GM21423 (cell line): ENCODE measurements at regions not wholly inside any gene's neighbourhood (a gene's known extent, or its start where the extent isn't known, plus 50 kb on each side); places are given as distances from the start of the nearest gene placed in this dataset.
"Not testable (repeated sequence)": the region's sequence is repeated elsewhere in the genome, so short reads cannot be mapped to it uniquely, and the experiment has no call there.

Experiments
- ATAC-seq: cut with Tn5 transposase; IDR thresholded peaks from one replicate; pipeline ENCODE4 v1.9.1; 2021; ENCODE audit warnings: mild to moderate bottlenecking, moderate library complexity; ENCODE audit not compliant: unreplicated experiment

DNA sequence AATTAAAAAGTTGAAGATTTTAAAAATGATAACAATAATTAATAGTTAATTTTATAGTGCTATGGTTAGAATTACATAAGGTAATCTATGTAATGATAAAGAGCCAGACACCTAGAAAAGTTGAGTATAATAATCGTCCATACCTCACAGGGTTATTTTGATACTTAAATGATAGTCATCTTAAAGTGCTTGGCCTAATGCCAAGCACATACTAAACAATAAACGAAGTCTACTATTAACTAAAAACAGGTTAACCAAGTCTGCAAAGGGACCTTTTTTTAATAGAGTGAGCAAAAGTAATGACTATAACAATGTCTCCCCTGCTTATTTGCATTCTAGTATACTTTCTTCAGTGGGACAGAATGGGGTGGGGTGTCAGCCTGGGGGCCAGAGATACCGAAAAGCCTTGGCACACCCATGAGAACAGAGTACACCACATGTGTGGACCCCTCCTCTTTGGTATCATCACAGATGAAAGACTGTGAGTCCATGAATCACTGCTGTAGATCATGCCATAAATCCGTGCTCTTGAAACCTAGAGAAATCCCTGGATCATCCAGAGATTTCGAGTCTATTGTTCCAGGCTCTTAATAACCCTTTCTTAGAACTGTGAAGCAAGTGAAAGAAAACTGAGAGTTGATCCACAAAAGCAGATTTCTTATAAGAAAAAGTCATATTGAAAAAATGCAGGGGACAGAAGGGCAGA lies 249.5 kb downstream of the PRELID2 start:
- ATAC-seq, result no peak

- no peak for ATAC-seq
Measured at GRCh38 chr5:145579301-145579700, 255.8 kb downstream of the PRELID2 start.

DNA sequence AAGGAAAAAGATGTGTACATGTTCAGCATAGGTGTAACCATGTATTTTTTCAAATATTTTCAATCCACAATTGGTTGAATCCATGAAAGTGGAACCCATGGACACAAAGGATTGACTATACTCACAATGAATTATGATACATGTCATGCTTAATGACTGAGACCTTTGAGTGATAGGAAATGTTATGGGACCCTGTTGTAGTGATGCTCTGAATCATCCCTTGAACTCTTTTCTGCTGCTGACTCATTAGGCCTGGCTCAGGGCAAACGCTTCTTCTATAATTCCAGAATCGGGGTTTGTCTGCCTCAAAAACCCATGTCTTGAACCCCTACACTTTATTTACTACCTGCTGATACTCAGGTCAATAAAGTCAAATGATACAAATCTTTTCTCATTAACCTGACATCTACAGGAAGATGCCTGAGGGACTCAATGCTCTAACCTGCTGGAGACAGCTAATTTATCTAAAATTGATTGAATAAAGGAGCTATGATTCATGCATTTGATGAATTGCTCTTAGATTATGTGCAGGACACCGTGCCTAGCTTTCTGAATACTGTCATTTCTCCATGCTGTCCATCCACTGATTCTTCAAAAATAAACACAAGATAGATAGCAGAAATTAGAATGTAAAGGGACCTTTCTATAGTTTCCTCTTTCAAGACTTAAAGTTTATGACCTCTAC lies 260.1 kb downstream of the PRELID2 start:
- no peak for ATAC-seq

DNA sequence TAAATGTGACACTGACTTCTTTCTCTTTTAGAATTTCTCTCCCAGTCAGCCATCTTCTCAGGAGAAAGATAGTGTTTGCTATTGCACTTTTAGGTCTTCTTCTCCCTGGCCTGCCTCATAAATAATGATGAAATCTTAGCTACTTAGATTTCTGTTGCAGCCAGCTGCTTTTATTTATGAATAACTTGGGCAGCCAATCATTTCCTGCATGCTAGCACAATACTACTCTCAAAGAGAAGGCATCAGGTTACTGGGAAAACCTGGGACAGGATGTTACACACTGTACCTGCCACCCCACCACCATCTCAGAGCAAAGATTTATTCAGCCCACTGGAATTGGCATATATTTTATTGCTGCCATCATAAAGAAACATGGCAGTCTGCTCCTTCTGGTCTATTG lies 266.6 kb downstream of the PRELID2 start:
- ATAC-seq, result no peak

DNA sequence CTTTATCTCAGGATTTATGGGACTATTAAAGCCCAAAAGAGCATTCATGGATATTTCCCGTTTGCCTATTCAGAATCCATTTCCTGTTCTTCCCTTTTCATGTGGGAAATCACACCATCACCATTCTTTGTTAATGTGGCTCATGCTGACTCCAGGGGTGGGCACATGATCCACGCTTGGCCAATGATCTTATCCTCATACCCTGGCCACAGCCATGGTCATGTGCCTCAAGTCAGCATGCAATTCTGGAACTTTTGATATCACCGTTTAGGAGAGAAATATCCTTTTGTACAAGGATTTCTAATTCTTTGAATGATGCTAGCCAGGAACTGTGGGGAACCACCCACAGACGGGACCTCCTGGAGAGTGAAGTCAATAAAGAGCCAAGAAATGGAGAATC lies 272.2 kb downstream of the PRELID2 start:
- no peak for ATAC-seq

GRCh38 chr5:145558288-145558687 lies 276.9 kb downstream of the PRELID2 start:
- no peak for ATAC-seq

GRCh38 chr5:145557345-145557744 lies 277.8 kb downstream of the PRELID2 start:
- ATAC-seq, result no peak

- no peak for ATAC-seq
Measured at GRCh38 chr5:145554399-145554798, 280.7 kb downstream of the PRELID2 start.

DNA sequence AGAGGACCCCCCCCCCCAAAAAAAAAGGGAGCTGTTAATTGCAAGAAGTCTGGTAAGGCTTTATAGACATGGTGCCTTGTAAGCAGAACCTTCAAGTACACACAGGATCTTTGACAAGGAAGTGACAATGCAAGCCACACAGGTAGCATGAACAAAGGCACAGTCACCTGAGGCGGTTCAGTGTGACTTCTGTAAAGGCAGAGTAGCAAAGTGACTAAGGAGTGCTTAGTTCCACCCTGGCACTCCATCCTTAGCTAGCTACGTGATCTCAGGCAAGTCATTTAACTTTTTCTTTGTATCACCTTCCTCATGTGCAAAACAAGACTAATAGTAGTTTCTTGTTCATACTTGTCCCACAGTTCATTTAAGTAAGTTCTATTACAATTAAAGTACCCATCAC lies 282.0 kb downstream of the PRELID2 start:
- no peak for ATAC-seq

DNA sequence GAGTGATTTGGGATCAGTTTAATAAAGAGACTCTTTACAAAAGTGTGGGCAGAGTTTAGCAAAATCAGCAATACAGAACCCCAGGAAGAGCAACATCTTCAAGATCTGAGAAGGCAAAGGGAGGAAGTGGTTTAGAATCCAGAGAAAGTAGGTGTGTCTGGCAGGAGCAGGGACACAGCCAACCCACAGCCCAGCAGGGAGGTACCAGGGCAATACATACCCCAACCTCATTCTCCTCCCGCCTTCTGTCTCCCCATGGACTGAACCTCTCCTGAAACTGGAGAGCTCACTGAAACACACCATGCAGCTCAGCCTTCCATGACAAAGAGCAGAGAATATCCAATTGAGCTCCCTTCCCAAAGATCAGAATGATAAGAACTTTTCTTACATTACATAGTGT lies 283.4 kb downstream of the PRELID2 start:
- no peak for ATAC-seq

DNA sequence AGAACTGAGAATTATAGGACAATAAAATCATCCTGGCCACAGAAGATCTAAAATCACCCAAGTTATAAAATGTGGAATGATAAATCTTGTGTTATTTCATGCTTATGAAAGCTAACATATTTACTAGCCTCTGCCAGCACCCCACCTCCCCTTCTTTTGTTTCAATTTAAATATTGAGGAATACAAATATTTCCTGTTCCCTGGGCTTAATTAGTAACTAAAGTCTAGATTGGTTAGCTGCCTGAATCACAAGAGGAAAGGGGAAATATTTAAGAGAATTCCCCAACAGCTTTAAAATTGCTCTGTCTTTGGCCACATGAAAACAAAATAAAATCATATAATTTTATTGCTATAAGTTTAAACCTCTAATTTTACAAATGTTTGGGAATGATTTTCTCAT lies 287.0 kb downstream of the PRELID2 start:
- no peak for ATAC-seq

DNA sequence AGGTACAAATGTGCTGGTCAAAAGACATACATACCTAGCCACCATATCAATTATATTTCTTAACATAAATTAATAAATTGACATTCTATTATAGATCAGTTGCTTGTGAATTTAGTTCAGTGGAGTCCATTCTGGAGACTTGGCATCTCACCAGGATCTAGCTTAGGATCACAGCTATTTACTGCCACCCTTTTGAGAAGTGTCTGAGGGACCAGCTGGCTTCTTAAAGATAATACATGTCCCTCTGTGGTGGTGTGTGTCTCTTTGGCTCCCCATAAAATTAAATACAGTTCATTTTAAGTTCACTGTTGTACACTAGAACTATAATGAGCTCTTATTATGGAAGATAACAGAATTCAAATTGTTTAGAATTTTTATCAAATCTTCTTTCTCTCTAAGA lies 290.7 kb downstream of the PRELID2 start:
- no peak for ATAC-seq

GRCh38 chr5:145543968-145544367 lies 291.2 kb downstream of the PRELID2 start:
- no peak for ATAC-seq

DNA sequence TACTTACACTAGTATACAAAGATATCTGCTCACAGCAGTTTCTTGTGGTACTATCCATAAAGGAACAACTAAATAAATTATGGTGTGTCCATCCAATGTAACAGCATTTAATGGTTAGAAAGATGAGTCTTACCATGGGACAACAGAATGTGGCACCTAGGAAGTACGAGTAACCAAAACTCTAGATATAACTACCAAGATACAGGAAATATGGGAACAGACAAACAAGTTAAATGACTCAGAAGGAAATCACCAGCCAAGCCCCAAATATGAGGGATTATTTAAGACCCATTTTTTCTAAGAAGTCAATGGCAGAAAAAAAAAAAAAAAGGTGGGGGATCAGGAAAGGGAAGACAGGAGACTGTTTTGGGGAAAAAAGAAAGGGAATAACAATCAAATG lies 294.8 kb downstream of the PRELID2 start:
- ATAC-seq, result no peak

GRCh38 chr5:145539201-145539600 lies 295.9 kb downstream of the PRELID2 start:
- ATAC-seq, result no peak

GRCh38 chr5:145536133-145536532 lies 299.0 kb downstream of the PRELID2 start:
- no peak for ATAC-seq

DNA sequence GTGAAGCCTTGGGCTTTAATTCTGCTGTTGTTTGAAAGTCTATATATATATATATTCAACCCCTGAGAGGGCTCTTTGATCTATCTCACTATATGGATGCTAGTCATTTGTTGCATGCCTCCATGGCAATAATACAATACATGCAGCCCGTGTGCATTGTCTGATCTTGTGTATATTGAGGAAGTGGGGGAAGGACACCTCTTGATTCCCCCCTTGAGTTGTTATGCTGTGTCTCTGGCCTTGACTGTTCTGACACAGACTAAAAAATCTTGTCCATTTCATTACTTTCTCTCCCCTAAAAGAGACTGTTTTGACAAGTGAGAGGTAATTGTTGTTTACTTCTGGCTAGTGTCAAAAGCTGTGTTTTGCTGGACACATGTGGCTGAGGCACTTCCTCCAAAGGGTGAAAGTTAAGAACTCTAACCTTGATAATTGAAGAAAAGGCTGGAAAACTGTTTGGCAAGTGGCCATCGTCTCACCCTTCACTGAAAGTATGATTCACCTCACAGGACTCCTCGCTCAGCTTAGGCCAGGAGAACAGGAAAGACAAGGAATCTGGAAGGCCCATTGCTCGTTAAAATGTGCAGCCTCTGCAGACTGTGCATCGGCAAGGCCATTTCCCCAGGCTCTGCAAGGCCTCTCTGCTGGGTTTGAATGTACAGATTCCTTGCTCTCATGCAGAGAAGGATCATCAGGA lies 304.0 kb downstream of the PRELID2 start:
- ATAC-seq, result no peak

GRCh38 chr5:145521523-145521922 lies 313.6 kb downstream of the PRELID2 start:
- no peak for ATAC-seq

GRCh38 chr5:145521066-145521465 lies 314.1 kb downstream of the PRELID2 start:
- no peak for ATAC-seq

DNA sequence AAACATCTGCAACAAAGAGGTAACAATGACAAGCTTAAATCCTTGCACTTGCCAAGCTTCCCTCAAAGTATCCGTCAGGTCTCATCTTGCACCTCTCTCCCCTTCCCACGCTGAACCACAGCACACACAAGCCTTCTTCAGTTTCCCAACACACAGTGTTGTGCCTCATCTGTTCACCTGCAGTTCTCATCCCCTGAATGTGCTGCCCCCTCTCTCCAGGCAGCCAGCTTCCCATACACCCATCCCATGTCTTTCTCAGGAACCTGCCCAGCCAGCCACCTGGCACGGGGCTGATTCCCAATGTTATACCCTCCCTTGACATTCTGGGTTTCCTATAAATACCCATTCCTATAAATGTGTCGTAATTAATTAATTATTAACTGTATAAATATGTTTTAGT lies 314.8 kb downstream of the PRELID2 start:
- no peak for ATAC-seq

DNA sequence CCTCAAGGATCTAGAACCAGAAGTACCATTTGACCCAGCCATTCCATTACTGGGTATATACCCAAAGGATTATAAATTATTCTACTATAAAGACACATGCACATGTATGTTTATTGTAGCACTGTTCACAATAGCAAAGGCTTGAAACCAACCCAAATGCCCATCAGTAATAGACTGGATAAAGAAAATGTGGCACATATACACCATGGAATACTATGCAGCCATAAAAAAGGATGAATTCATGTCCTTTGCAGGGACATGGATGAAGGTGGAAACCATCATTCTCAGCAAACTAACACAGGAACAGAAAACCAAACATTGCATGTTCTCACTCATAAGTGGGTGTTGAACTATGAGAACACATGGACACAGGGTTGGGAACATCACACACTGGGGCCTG lies 317.6 kb downstream of the PRELID2 start:
- ATAC-seq, result not testable (repeated sequence)

- ATAC-seq, result no peak
Measured at GRCh38 chr5:145511351-145511750, 323.8 kb downstream of the PRELID2 start.
